AG09319 (cell line): ENCODE measurements at regions not wholly inside any gene's neighbourhood (a gene's known extent, or its start where the extent isn't known, plus 50 kb on each side); places are given as distances from the start of the nearest gene placed in this dataset.

Experiments
- DNase-seq: peaks from one replicate; pipeline ENCODE4 v3.0.0-alpha.2; 2010; ENCODE audit warnings: low read depth; ENCODE audit errors: extremely low read depth
- TF ChIP-seq, protein P1 (sequence below): IDR thresholded peaks from 2 replicates; pipeline ENCODE4 v1.5.1; 2011; ENCODE audit warnings: low read depth, mild to moderate bottlenecking, inconsistent platforms, low read length, moderate library complexity

DNA sequence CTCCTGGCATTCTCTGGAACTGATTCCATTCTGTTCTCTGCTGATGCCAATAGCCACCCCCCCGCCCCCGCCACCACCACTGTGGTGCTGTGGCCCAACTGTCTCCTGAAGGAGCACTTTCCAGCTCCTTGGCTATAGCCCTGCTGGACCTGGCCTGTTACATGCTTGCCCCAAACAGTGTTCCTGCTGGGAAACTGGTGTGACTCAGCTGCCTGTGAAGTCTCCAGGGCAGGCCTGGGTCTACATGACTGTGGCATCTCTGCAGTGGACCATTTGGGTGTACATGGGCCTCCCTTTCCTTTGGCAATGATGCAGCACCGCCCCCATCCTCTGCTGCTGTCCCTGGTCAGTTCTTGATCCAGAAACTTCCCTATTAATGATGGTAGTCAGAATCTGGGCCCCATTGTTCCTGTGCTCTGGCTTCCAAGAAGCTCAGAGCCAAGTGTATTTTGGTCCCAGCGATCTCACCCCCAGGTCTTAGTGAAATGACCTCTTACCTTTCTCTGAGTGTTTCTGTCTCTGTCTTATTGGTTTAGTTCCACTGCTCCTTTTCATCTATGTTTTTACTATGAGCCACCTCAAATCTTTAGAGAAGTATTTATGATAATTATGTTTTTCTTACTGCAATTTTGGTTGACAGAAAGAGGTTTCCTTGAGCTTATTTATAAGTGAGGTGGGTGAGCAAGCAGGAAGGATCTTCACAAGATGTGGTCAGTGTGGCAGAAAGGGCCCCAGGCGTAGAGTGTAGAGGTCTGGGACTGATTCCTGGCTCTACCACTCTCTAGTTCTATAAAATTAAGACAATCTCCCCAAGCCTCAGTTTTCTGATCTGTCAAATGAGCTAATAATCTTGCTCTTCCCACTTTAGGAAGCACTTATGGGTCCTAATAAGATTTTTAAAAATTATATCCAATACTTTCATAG lies 210.7 kb upstream of the EOLA2 start:
- no peak for DNase-seq
- TF ChIP-seq, protein P1, sequence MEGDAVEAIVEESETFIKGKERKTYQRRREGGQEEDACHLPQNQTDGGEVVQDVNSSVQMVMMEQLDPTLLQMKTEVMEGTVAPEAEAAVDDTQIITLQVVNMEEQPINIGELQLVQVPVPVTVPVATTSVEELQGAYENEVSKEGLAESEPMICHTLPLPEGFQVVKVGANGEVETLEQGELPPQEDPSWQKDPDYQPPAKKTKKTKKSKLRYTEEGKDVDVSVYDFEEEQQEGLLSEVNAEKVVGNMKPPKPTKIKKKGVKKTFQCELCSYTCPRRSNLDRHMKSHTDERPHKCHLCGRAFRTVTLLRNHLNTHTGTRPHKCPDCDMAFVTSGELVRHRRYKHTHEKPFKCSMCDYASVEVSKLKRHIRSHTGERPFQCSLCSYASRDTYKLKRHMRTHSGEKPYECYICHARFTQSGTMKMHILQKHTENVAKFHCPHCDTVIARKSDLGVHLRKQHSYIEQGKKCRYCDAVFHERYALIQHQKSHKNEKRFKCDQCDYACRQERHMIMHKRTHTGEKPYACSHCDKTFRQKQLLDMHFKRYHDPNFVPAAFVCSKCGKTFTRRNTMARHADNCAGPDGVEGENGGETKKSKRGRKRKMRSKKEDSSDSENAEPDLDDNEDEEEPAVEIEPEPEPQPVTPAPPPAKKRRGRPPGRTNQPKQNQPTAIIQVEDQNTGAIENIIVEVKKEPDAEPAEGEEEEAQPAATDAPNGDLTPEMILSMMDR, result no peak

DNA sequence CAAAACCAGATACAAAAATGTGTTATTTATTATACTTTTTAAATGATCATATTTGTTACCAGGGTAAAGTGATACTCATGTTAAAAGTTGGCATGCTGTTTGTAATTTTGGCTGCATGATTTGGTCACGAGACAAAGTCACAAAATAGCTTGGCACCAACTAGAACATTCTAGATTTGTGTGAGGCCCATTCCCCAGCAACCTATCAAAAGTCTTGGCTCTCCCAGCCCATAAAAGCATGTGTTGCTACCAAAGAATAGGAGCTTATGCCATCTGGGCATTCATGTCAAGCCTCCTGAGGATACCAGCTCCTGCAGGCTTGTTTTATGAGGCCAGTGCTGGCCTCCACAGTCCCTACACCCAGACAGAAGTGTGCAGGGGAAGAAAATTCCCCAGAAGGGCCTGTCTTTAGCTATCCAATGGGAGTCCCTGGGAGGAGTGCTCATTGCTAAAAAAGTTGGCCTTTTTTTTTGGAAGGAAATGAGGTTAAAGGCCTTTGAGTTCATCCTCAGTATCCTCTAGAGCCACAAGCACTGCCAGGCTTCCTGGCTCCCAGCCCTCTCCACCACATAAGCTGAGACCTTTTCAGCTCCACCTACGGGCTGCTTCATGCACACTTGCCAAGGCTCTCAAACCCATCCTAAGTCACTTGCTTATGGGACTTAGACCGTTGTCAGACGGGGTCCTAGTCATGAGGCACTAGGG lies 211.9 kb upstream of the EOLA2 start:
- TF ChIP-seq, protein P1, result no peak
- no peak for DNase-seq

DNA sequence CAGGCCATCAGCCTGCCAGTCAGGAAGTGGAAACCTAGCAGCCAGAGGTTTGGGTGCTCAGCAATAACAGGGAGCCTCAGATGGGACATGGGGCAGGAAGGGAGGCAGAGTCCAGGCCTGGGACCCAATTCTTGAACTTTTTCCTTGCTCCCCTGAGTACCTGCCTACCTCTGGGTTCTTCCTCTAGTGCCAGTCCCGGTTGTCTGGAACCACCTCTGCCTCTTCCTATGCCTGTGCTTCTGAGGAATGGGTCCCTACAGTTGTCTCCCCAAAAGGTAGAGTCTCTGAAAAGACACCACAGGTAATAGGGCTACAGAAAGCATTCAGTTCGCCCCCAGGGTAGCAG lies 212.4 kb upstream of the MAMLD1 start:
- TF ChIP-seq, protein P1, result no peak
- no peak for DNase-seq

DNA sequence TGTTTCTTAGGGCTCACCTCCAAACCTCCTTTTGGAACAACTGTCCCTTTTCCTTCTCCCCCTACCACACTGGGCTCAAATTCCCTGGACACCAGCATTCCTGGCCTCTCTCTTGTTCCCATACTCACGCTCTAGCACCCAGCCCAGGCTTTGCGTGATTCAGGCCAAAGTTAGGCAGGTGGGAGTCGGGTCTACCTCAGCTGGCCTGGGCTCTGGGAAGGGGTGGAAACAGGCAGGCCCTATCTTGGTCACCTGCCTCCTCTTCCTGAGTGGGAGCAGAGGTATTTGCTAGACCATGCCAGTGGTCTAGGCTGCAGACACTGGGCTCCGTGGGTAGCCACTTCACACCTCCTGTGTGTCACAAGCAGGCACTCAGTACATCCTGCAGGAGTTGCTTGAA lies 211.1 kb upstream of the MAMLD1 start:
- TF ChIP-seq, protein P1, result no peak

DNA sequence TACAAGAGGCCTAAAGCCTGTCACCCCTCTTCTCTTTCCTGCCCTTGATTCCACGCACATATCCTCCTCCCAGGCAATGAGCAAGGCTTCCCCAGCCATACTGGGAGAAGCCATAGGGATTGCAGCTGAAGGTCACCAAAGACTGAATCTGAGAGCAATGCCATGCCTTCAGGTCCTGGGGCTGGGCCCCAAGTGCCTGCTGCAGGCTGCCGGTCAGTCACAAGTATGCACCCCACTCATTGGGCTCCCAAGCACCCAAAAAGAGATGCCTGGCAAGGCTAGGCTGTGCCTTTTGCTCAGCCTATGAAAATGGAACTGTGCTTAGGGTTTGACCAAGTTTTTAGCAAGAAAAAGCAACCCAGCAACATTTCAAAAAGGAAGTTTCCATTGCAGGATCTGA lies 210.6 kb upstream of the MAMLD1 start:
- DNase-seq, result no peak
- TF ChIP-seq, protein P1, result no peak

More for the DNA sequence above, 211.1 kb upstream of the MAMLD1 start:
- DNase-seq, result no peak

DNA sequence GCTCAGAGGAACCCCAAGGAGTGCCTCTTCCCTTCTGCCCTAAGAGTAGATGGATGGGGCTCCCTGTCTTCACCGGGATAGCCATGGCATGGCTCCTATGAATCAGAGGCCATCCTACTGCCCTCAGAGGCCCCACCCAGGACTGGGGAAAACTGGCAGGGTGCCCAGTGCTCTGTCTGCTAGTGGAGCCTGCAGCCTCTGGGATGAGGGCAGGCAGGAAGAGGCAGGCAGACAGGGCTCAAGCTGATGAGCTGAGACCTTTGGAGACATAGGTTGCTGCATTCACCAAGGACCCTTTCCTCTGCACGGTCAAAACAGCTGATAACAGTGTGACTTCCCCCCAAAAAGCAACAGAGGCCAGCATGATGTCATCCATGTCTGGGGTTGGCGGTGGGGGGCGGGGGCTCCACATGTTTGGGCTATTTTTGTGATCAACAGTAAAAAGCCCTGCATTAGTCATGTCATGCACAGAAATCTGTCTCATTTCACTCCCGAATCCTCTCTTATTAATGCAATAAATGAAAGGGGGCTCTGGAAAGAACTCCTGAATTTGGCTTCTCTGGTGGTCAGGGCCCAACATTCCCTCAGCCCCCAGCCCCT lies 207.6 kb upstream of the MAMLD1 start:
- peak; percentile 23 for DNase-seq
- TF ChIP-seq, protein P1, result no peak

DNA sequence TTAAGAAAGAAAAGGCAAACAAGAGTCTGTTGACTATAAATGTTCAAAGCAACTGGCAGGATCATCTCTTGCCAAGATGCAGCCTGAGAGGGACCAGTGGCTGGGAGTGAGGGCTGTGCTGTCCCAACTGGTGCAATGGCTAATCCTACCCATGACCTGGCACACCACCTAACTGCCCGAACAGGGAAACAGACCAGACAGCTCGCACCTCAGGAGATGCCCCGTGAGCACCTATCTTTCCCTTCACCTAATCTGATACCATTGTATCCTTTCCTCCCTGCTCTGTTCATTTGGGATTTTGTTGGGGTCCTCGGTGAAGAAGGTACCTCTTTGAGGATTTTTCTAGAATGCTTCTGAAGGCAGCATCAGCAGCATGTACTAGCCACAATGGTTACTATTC lies 206.5 kb upstream of the MAMLD1 start:
- DNase-seq, result no peak

More for the DNA sequence above, 206.5 kb upstream of the MAMLD1 start:
- TF ChIP-seq, protein P1, result no peak
